Left lung (tissue), 4 donors: ENCODE measurements at regions not wholly inside any gene's neighbourhood (a gene's known extent, or its start where the extent isn't known, plus 50 kb on each side); places are given as distances from the start of the nearest gene placed in this dataset.
"Not testable (repeated sequence)": the region's sequence is repeated elsewhere in the genome, so short reads cannot be mapped to it uniquely, and the experiment has no call there.

Experiments
- ATAC-seq: fragments of 200-7000 bp; cut with Tn5 transposase; one replicate; pipeline ENCODE4 v1.9.1; 2020; ENCODE audit warnings: moderate library complexity
- DNase-seq, 4 donors: peaks; one replicate each; pipeline ENCODE4 v3.0.0-alpha.2; 2013 to 2020
- H3K27ac ChIP-seq, 2 donors: fragments of 200-600 bp; sonication (generic) in 1 of 2; one replicate each; pipeline versions ENCODE4 v1.5.0 to v1.8.0; 2020 to 2021
- H3K27me3 ChIP-seq, 2 donors: fragments of 200-600 bp; sonication (generic) in 1 of 2; one replicate each; pipeline versions ENCODE4 v1.5.0 to v1.8.0; 2020 to 2021
- H3K36me3 ChIP-seq, 2 donors: fragments of 200-600 bp; sonication (generic) in 1 of 2; one replicate each; pipeline versions ENCODE4 v1.5.0 to v1.8.0; 2020 to 2021
- H3K4me1 ChIP-seq, 2 donors: fragments of 200-600 bp; one replicate each; pipeline ENCODE4 v1.8.0; 2021
- H3K4me3 ChIP-seq, 2 donors: fragments of 200-600 bp; sonication (generic) in 1 of 2; one replicate each; pipeline versions ENCODE4 v1.5.0 to v1.8.0; 2020 to 2021; ENCODE audit warnings: mild to moderate bottlenecking in 1 of 2
- H3K9me3 ChIP-seq, 2 donors: fragments of 200-600 bp; sonication (generic) in 1 of 2; one replicate each; pipeline versions ENCODE4 v1.5.0 to v1.8.0; 2020 to 2021
- intact Hi-C, 2 donors: fragments of 100-400 bp; cut with DNase I; formaldehyde crosslinking; loops; one replicate each; pipeline versions ENCODE4 v1.11.2 to v1.14.2; 2022
- TF ChIP-seq, protein P1 (sequence below), 2 donors: fragments of 200-600 bp; sonication (generic) in 1 of 2; IDR thresholded peaks; one replicate each; pipeline versions ENCODE4 v1.5.0 to v1.8.0; 2021; ENCODE audit warnings: antibody characterized with exemption in 2 of 2
- donor health status: DM: no; HTN: yes; CAD: no.
- donor health status: DM: no; HTN: no; CAD: no.

DNA sequence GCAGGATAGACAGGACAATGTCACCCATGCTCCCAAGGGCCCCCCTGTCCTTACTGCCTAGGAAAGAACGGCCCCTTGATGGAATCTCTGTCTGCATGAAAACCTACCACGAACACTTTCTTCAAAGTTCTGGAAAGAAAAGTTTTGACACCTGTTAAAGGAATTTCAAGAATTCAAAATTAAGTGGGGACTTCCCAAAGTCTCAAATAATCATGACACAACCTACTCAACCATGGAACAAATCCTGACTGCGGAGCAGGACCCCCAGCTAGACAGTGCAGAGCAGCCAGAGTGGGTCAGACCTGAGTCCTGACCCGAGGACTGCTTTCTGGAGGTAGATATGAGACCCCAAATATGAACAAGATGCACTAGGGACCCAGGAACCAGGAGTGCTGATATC is 245.3 kb upstream of the NSMCE3 start:
- DNase-seq: no peak
- no peak for ATAC-seq
- no peaks in the 10 kb centered on the region for H3K36me3 ChIP-seq
- no peak overlapping the region for H3K4me3 ChIP-seq
- peaks cover 0 to 21% of the 10 kb centered on the region in 2 donors for H3K9me3 ChIP-seq
- no peaks in the 10 kb centered on the region for H3K4me1 ChIP-seq
- no peaks in the 10 kb centered on the region for H3K27me3 ChIP-seq
- TF ChIP-seq, protein P1, sequence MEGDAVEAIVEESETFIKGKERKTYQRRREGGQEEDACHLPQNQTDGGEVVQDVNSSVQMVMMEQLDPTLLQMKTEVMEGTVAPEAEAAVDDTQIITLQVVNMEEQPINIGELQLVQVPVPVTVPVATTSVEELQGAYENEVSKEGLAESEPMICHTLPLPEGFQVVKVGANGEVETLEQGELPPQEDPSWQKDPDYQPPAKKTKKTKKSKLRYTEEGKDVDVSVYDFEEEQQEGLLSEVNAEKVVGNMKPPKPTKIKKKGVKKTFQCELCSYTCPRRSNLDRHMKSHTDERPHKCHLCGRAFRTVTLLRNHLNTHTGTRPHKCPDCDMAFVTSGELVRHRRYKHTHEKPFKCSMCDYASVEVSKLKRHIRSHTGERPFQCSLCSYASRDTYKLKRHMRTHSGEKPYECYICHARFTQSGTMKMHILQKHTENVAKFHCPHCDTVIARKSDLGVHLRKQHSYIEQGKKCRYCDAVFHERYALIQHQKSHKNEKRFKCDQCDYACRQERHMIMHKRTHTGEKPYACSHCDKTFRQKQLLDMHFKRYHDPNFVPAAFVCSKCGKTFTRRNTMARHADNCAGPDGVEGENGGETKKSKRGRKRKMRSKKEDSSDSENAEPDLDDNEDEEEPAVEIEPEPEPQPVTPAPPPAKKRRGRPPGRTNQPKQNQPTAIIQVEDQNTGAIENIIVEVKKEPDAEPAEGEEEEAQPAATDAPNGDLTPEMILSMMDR (IDR thresholded peaks at IDR 0.05): no peak
- H3K27ac ChIP-seq: no peak overlapping the region
- intact Hi-C loops: no loop called here

DNA sequence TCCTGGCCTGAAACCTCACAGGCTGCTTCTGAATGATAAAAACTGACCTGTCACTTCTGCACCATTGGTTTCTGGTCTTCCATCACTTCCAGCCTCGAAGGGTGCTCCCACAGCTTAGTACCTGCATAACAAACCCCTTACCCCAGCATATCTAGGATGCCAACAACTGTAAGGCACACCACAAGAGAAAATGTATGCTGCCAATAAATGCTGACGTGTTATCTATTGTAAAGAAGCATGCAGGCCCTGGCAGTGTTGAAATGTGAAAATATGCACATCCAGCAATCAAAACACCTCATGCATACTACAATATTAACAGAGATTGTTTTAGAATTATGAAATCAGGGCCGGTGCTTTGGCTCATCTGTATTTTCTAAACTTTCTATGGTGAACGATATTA is 242.0 kb upstream of the NSMCE3 start:
- DNase-seq: no peak
- Histone ChIP-seq H3K36me3 (no peaks in the 10 kb centered on the region), H3K27ac (no peak overlapping the region), H3K27me3 (no peaks in the 10 kb centered on the region), H3K4me1 (no peaks in the 10 kb centered on the region), H3K4me3 (no peak overlapping the region), H3K9me3 (peaks cover 0 to 31% of the 10 kb centered on the region in 2 donors)
- TF ChIP-seq, protein P1 (IDR thresholded peaks at IDR 0.05): no peak
- intact Hi-C loops: no loop called here
- ATAC-seq: no peak

DNA sequence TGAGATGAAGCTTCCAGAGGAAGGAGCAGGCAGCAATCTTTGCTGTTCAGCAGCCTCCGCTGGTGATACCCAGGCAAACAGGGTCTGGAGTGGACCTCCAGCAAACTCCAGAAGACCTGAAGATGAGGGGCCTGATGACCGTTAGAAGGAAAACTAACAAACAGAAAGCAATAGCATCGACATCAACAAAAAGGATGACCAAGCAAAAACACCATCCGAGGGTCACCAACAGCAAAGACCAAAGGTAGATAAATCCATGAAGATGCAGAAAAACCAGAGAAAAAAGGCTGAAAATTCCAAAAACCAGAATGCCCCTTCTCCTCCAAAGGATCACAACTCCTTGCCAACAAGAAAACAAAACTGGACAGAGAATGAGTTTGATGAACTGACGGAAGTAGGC is 235.9 kb upstream of the NSMCE3 start:
- H3K27me3 ChIP-seq, H3K36me3 ChIP-seq, intact Hi-C loops, ATAC-seq, DNase-seq, H3K27ac ChIP-seq, H3K4me3 ChIP-seq, H3K4me1 ChIP-seq: not testable (repeated sequence)
- peaks cover 0 to 27% of the 10 kb centered on the region in 2 donors for H3K9me3 ChIP-seq

DNA sequence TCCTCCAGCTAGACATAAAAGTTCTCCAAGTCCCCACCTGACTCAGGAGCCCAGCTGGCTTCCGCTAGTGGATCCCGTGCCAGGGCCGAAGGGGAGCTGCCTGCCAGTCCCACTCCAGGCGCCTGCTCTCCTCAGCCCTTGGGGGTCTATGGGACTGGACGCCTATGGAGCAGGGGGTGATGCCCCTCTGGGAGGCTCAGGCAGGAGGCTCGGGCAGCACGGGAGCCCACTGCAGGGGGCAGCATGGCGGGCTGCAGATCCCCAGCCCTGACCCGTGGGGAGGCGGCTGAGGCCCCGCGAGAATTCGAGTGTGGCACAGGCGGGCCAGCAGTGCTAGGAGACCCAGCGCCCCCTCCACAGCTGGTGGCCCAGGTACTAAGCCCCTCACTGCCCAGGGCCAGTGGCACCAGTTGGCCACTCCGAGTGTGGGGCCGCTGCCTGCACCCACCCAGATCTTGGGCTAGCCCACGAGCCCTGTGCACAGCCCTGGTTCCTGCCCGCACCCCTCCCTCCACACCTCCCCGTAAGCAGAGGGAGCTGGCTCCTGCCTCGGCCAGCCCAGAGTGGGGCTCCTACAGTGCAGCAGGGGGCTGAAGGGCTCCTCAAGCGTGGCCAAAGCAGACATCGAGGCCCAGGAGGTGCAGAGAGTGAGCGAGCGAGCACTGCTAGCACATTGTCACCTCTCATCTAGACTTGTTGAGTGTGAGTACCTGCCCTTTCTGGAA is 221.3 kb upstream of the NSMCE3 start:
- DNase-seq (no peak), ATAC-seq (no peak)
- intact Hi-C loops: no loop called here
- TF ChIP-seq, protein P1 (IDR thresholded peaks at IDR 0.05): no peak
- H3K9me3 ChIP-seq: peaks cover 0 to 13% of the 10 kb centered on the region in 2 donors
- H3K36me3 ChIP-seq: no peaks in the 10 kb centered on the region
- H3K4me3 ChIP-seq: no peak overlapping the region
- H3K27ac ChIP-seq: no peak overlapping the region
- H3K27me3 ChIP-seq: no peaks in the 10 kb centered on the region
- no peaks in the 10 kb centered on the region for H3K4me1 ChIP-seq

DNA sequence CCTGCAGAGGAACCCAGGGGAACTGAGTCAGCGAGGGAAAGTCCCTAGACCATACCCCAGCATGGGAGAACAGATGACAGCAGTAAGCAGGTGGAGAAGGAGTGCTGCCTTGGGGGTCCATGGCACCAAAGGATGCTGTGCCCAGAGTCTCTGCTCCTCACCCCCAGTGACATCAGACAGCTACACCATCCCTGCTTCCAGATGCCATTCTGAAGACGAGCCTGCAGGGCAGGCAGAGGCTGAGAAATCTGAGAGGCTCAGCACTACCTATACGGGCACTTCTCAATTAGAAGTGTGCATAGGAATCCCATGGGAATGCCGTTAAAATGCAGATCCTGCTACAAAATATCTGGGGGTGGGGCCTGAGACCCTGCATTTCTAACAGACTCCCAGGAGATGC is 211.3 kb upstream of the NSMCE3 start:
- H3K4me3 ChIP-seq: no peak overlapping the region
- H3K4me1 ChIP-seq: no peaks in the 10 kb centered on the region
- no peak for ATAC-seq
- H3K9me3 ChIP-seq: no peaks in the 10 kb centered on the region
- no peaks in the 10 kb centered on the region for H3K27me3 ChIP-seq
- TF ChIP-seq, protein P1 (IDR thresholded peaks at IDR 0.05): no peak
- H3K36me3 ChIP-seq: no peaks in the 10 kb centered on the region
- DNase-seq: no peak
- intact Hi-C loops: no loop called here
- no peak overlapping the region for H3K27ac ChIP-seq

DNA sequence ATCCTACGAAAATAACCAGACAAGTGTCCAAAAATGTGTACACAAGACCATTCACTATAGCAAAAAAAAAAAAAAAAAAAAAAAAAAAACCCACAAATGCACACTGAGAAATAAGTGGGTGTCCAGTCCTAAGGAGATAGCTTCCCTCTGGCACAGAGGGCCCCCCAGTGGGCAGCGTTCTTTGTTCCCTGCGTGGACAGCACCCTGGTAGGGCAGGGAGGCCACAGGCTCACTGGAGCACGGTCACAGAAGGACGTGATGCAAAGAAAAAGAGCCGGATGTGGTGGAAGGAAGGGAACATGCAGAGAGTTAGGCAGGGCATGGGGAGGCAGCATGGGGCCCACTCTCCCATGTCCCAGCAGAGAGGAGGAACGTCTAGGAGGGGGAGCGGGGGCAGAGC is 210.7 kb upstream of the NSMCE3 start:
- no peaks in the 10 kb centered on the region for H3K4me1 ChIP-seq
- no peak overlapping the region for H3K4me3 ChIP-seq
- intact Hi-C loops: no loop called here
- TF ChIP-seq, protein P1 (IDR thresholded peaks at IDR 0.05): no peak
- DNase-seq (no peak), ATAC-seq (no peak)
- H3K27me3 ChIP-seq: no peaks in the 10 kb centered on the region
- no peaks in the 10 kb centered on the region for H3K36me3 ChIP-seq
- no peak overlapping the region for H3K27ac ChIP-seq
- H3K9me3 ChIP-seq: no peaks in the 10 kb centered on the region
